H1 (cell line): ENCODE measurements at regions not wholly inside any gene's neighbourhood (a gene's known extent, or its start where the extent isn't known, plus 50 kb on each side); places are given as distances from the start of the nearest gene placed in this dataset.

Source experiments
- CTCF ChIP-seq, 3 experiments: IDR thresholded peaks; 1 replicate in 2 of 3; 2 replicates in 1 of 3; pipeline versions ENCODE4 v1.5.1 to v1.6.1; 2011; ENCODE audit warnings: low read length in 3 of 3, mild to moderate bottlenecking in 3 of 3, inconsistent platforms in 2 of 3, low read depth in 1 of 3, moderate library complexity in 1 of 3; ENCODE audit not compliant: insufficient read depth in 1 of 3; ENCODE audit errors: control extremely low read depth in 1 of 3
- E2F6 ChIP-seq: IDR thresholded peaks from 2 replicates; pipeline ENCODE4 v1.6.1; 2012; ENCODE audit warnings: inconsistent platforms
- GTF2F1 ChIP-seq: IDR thresholded peaks from 2 replicates; pipeline ENCODE4 v1.6.1; 2012; ENCODE audit warnings: low read depth, low read length, improper control_type of control experiment, borderline replicate concordance
- HDAC2 ChIP-seq, 2 experiments: fragments of 300-600 bp in 1 of 2; sonication (generic) in 1 of 2; IDR thresholded peaks; 2 replicates each; pipeline ENCODE4 v1.6.1; 2011 to 2012; ENCODE audit warnings: low read depth in 2 of 2, low read length in 2 of 2, mild to moderate bottlenecking in 2 of 2, moderate library complexity in 2 of 2, borderline replicate concordance in 1 of 2, inconsistent platforms in 1 of 2
- JUN ChIP-seq: IDR thresholded peaks from 2 replicates; pipeline ENCODE4 v1.6.1; 2011; ENCODE audit warnings: low read depth, mild to moderate bottlenecking, improper control_type of control experiment, low read length
- MAFK ChIP-seq: IDR thresholded peaks from 2 replicates; pipeline ENCODE4 v1.6.1; 2012; ENCODE audit warnings: low read depth, mild to moderate bottlenecking, improper control_type of control experiment, low read length
- SAP30 ChIP-seq: fragments of 300-600 bp; sonication (generic); IDR thresholded peaks from 2 replicates; pipeline ENCODE4 v1.7.1; 2012; ENCODE audit warnings: low read length, moderate library complexity, mild to moderate bottlenecking, inconsistent platforms; ENCODE audit not compliant: insufficient read depth, insufficient replicate concordance
- SIRT6 ChIP-seq: IDR thresholded peaks from one replicate; pipeline ENCODE4 v1.7.1; 2012; ENCODE audit warnings: low read length, inconsistent platforms
- TCF12 ChIP-seq: IDR thresholded peaks from 2 replicates; pipeline ENCODE4 v1.6.1; 2011; ENCODE audit warnings: low read depth, mild to moderate bottlenecking, low read length
- YY1 ChIP-seq: IDR thresholded peaks from 2 replicates; pipeline ENCODE4 v1.6.1; 2011; ENCODE audit warnings: low read depth, mild to moderate bottlenecking, low read length

- TF ChIP-seq YY1 (no peak), CTCF (IDR thresholded peaks at IDR 0.05; ENCODE audit: control extremely low read depth in 1 of 3, insufficient read depth in 1 of 3, low read depth in 1 of 3, low read length in 3 of 3) (peak in 1 of 3 experiments; percentile 23; a peak in 1 of 4 replicates), JUN (no peak), E2F6 (no peak), MAFK (no peak), TCF12 (no peak), SIRT6 (no peak), SAP30 (no peak), HDAC2 (IDR thresholded peaks at IDR 0.05; ENCODE audit: borderline replicate concordance in 1 of 2, low read depth in 2 of 2, low read length in 2 of 2) (no peak), GTF2F1 (no peak)
These were observed 263.2 kb upstream of the PARD3B start for GRCh38 chr2:204282081-204282480.
